ENCODE measurements at regions not wholly inside any gene's neighbourhood (a gene's known extent, or its start where the extent isn't known, plus 50 kb on each side); places are given as distances from the start of the nearest gene placed in this dataset.
"Not testable (repeated sequence)": the region's sequence is repeated elsewhere in the genome, so short reads cannot be mapped to it uniquely, and the experiment has no call there.

DNA sequence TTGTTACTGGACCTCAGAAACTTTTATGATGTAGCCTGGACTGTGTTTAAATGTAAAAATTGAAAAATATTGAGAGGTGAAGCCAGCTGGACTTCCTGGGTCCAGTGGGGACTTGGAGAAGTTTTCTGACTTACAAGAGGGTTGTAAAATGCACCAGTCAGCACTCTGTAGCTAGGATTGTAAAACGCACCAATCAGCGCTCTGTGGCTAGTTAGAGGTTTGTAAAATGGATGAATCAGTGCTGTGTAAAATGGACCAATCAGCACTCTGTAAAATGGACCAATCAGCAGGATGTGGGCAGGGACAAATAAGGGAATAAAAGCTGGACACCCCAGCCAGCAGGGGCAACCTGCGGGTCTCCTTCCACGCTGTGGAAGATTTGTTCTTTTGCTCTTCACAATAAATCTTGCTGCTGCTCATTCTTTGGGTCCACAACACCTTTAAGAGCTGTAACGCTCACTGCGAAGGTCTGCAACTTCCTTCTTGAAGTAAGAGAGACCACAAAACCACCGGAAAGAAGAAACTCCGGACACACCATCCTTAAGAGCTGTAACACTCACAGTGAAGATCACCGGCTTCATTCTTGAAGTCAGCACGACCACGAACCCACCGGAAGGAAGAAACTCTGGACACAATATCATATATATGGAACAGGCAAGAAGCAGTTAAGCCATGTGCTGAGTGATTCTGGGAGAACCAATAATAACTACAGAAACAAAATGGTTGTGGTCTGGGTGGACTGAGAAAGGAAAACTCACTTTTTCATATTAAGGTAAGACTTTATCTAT is 201.3 kb downstream of the GABRG2 start:
- WGBS: 92% methylated on average over 12 of the region's 12 CpGs

DNA sequence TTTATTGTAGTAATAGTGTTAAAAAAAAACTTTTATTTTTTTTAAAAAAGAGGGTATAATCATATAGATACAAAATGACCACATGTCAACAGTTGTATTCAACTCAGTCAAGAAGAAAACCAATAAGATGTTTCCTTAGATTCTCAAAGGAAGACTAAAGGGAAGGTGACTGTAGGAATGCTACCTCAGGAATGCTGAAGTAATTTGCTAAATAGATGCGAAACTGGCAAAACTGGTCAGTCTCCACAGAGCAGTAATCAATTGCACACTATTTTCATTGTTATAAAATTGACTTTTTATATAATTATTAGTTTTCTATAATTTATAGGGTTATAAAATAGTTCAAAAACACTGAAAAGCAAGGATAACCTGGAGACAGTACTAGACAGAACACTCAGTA is 204.8 kb downstream of the GABRG2 start:
- no peak overlapping the region for H2AK5ac ChIP-seq (ENCODE audit: low read length, severe bottlenecking)
- H3K36me3 ChIP-seq (ENCODE audit: control insufficient read depth in 1 of 2, insufficient read depth in 2 of 2, low read depth in 1 of 2, low read length in 2 of 2): no peaks in the 10 kb centered on the region
- no peak overlapping the region for H3K4ac ChIP-seq (ENCODE audit: low read depth in 1 of 2, low read length in 2 of 2)
- no peak overlapping the region for H3K14ac ChIP-seq (ENCODE audit: low read length in 2 of 2)
- DNase-seq: no peak
- H3K27me3 ChIP-seq (ENCODE audit: control insufficient read depth in 1 of 2, insufficient read depth in 1 of 2, low read length in 2 of 2): no peaks in the 10 kb centered on the region
- no peak overlapping the region for H3K27ac ChIP-seq (ENCODE audit: low read length, poor library complexity, severe bottlenecking)
- H3K79me1 ChIP-seq (replicated peaks; ENCODE audit: low read length, poor library complexity, severe bottlenecking): no peaks in the 10 kb centered on the region
- H3K4me3 ChIP-seq (ENCODE audit: insufficient read depth in 1 of 2, low read depth in 1 of 2, low read length in 2 of 2): no peak overlapping the region
- peaks cover 10% of the 10 kb centered on the region for H3K9me3 ChIP-seq (ENCODE audit: control insufficient read depth, low read length)
- no peak overlapping the region for H2BK15ac ChIP-seq (ENCODE audit: low read depth, poor library complexity, severe bottlenecking)
- H4K8ac ChIP-seq (ENCODE audit: low read length): no peak overlapping the region
- no peak overlapping the region for H3K23ac ChIP-seq (ENCODE audit: low read length in 2 of 2)
- no peaks in the 10 kb centered on the region for H3K4me1 ChIP-seq (ENCODE audit: control insufficient read depth, insufficient read depth, low read depth, low read length)
- WGBS: no CpG with 5 or more reads among the region's 1 CpG
- no peak overlapping the region for H3K4me2 ChIP-seq (ENCODE audit: low read length, poor library complexity, severe bottlenecking)
- no peak overlapping the region for H2BK5ac ChIP-seq (ENCODE audit: low read depth, low read length, poor library complexity, severe bottlenecking)
- H2BK120ac ChIP-seq (ENCODE audit: low read depth, low read length): no peak overlapping the region
- H2BK12ac ChIP-seq (ENCODE audit: low read length in 2 of 2): no peak overlapping the region
- H2AFZ ChIP-seq (ENCODE audit: low read depth, low read length): no peak overlapping the region
- H4K91ac ChIP-seq (ENCODE audit: low read length): no peak overlapping the region
- H3K18ac ChIP-seq (ENCODE audit: low read depth in 1 of 2, low read length in 2 of 2): no peak overlapping the region
- no peak overlapping the region for H3K9ac ChIP-seq (ENCODE audit: low read length)

More for the DNA sequence above, 201.3 kb downstream of the GABRG2 start:
- DNase-seq: no peak
- Histone ChIP-seq H3K36me3 (ENCODE audit: control insufficient read depth in 1 of 2, insufficient read depth in 2 of 2, low read depth in 1 of 2, low read length in 2 of 2) (no peaks in the 10 kb centered on the region), H3K9ac (ENCODE audit: low read length) (no peak overlapping the region), H2BK120ac (ENCODE audit: low read depth, low read length) (no peak overlapping the region), H3K9me3 (ENCODE audit: control insufficient read depth, low read length) (peaks cover 10% of the 10 kb centered on the region), H4K91ac (ENCODE audit: low read length) (no peak overlapping the region), H3K27ac (ENCODE audit: low read length, poor library complexity, severe bottlenecking) (no peak overlapping the region), H2AK5ac (ENCODE audit: low read length, severe bottlenecking) (no peak overlapping the region), H3K18ac (ENCODE audit: low read depth in 1 of 2, low read length in 2 of 2) (no peak overlapping the region), H3K4me1 (ENCODE audit: control insufficient read depth, insufficient read depth, low read depth, low read length) (no peaks in the 10 kb centered on the region), H3K27me3 (ENCODE audit: control insufficient read depth in 1 of 2, insufficient read depth in 1 of 2, low read length in 2 of 2) (no peaks in the 10 kb centered on the region), H3K14ac (ENCODE audit: low read length in 2 of 2) (no peak overlapping the region), H2AFZ (ENCODE audit: low read depth, low read length) (no peak overlapping the region), H3K4me2 (ENCODE audit: low read length, poor library complexity, severe bottlenecking) (no peak overlapping the region), H2BK12ac (ENCODE audit: low read length in 2 of 2) (no peak overlapping the region), H3K79me1 (replicated peaks; ENCODE audit: low read length, poor library complexity, severe bottlenecking) (no peaks in the 10 kb centered on the region), H2BK5ac (ENCODE audit: low read depth, low read length, poor library complexity, severe bottlenecking) (no peak overlapping the region), H3K4ac (ENCODE audit: low read depth in 1 of 2, low read length in 2 of 2) (no peak overlapping the region), H4K8ac (ENCODE audit: low read length) (no peak overlapping the region), H2BK15ac (ENCODE audit: low read depth, poor library complexity, severe bottlenecking) (no peak overlapping the region), H3K23ac (ENCODE audit: low read length in 2 of 2) (no peak overlapping the region), H3K4me3 (ENCODE audit: insufficient read depth in 1 of 2, low read depth in 1 of 2, low read length in 2 of 2) (no peak overlapping the region)

DNA sequence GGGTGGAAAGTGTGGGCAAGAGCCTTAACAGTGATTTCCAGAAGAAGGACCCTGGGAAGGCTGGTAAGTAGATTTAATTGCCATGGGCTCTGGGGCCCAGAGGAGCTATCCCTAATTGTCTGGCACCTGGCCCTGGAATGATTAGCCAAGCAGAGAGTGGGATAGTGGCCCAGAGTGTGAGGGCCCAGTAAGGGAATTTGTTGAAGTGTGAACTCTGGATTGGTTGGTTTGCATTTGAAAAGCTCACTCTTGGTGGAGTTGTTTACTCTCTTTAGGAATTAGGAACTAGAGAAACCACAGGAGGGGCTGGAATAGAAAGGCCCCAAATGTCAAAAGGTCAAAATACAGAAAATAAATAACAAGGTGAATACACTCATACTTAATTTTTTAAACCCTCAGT is 207.1 kb downstream of the GABRG2 start:
- Histone ChIP-seq H2BK5ac (ENCODE audit: low read depth, low read length, poor library complexity, severe bottlenecking) (no peak overlapping the region), H3K4me1 (ENCODE audit: control insufficient read depth, insufficient read depth, low read depth, low read length) (no peaks in the 10 kb centered on the region), H3K4ac (ENCODE audit: low read depth in 1 of 2, low read length in 2 of 2) (no peak overlapping the region), H3K4me3 (ENCODE audit: insufficient read depth in 1 of 2, low read depth in 1 of 2, low read length in 2 of 2) (no peak overlapping the region), H2BK15ac (ENCODE audit: low read depth, poor library complexity, severe bottlenecking) (no peak overlapping the region), H3K79me1 (replicated peaks; ENCODE audit: low read length, poor library complexity, severe bottlenecking) (no peaks in the 10 kb centered on the region), H3K27me3 (ENCODE audit: control insufficient read depth in 1 of 2, insufficient read depth in 1 of 2, low read length in 2 of 2) (no peaks in the 10 kb centered on the region), H3K18ac (ENCODE audit: low read depth in 1 of 2, low read length in 2 of 2) (no peak overlapping the region), H3K27ac (ENCODE audit: low read length, poor library complexity, severe bottlenecking) (no peak overlapping the region), H3K36me3 (ENCODE audit: control insufficient read depth in 1 of 2, insufficient read depth in 2 of 2, low read depth in 1 of 2, low read length in 2 of 2) (no peaks in the 10 kb centered on the region), H3K4me2 (ENCODE audit: low read length, poor library complexity, severe bottlenecking) (no peak overlapping the region), H2BK120ac (ENCODE audit: low read depth, low read length) (no peak overlapping the region), H3K9me3 (ENCODE audit: control insufficient read depth, low read length) (peaks cover 10% of the 10 kb centered on the region), H2AFZ (ENCODE audit: low read depth, low read length) (no peak overlapping the region), H2AK5ac (ENCODE audit: low read length, severe bottlenecking) (no peak overlapping the region), H3K9ac (ENCODE audit: low read length) (no peak overlapping the region), H3K14ac (ENCODE audit: low read length in 2 of 2) (no peak overlapping the region), H3K23ac (ENCODE audit: low read length in 2 of 2) (no peak overlapping the region), H4K8ac (ENCODE audit: low read length) (no peak overlapping the region), H2BK12ac (ENCODE audit: low read length in 2 of 2) (no peak overlapping the region), H4K91ac (ENCODE audit: low read length) (no peak overlapping the region)
- no peak for DNase-seq

- H2BK15ac ChIP-seq (ENCODE audit: low read depth, poor library complexity, severe bottlenecking); H3K9ac ChIP-seq (ENCODE audit: low read length); H3K4me2 ChIP-seq (ENCODE audit: low read length, poor library complexity, severe bottlenecking); H2AFZ ChIP-seq (ENCODE audit: low read depth, low read length); H2BK120ac ChIP-seq (ENCODE audit: low read depth, low read length); H4K8ac ChIP-seq (ENCODE audit: low read length); H2BK5ac ChIP-seq (ENCODE audit: low read depth, low read length, poor library complexity, severe bottlenecking); H3K9me3 ChIP-seq (ENCODE audit: control insufficient read depth, low read length); H3K27ac ChIP-seq (ENCODE audit: low read length, poor library complexity, severe bottlenecking); H3K18ac ChIP-seq (ENCODE audit: low read depth in 1 of 2, low read length in 2 of 2); H4K91ac ChIP-seq (ENCODE audit: low read length); H3K4ac ChIP-seq (ENCODE audit: low read depth in 1 of 2, low read length in 2 of 2); H2AK5ac ChIP-seq (ENCODE audit: low read length, severe bottlenecking); H3K4me3 ChIP-seq (ENCODE audit: insufficient read depth in 1 of 2, low read depth in 1 of 2, low read length in 2 of 2); H3K14ac ChIP-seq (ENCODE audit: low read length in 2 of 2); H3K4me1 ChIP-seq (ENCODE audit: control insufficient read depth, insufficient read depth, low read depth, low read length); H3K23ac ChIP-seq (ENCODE audit: low read length in 2 of 2); H3K36me3 ChIP-seq (ENCODE audit: control insufficient read depth in 1 of 2, insufficient read depth in 2 of 2, low read depth in 1 of 2, low read length in 2 of 2); H2BK12ac ChIP-seq (ENCODE audit: low read length in 2 of 2); DNase-seq; H3K27me3 ChIP-seq (ENCODE audit: control insufficient read depth in 1 of 2, insufficient read depth in 1 of 2, low read length in 2 of 2); H3K79me1 ChIP-seq (replicated peaks; ENCODE audit: low read length, poor library complexity, severe bottlenecking): not testable (repeated sequence)
- 52% methylated on average over 4 of the region's 4 CpGs for WGBS
These were observed 207.8 kb downstream of the GABRG2 start for GRCh38 chr5:162275387-162275786.
